ENCODE measurements at regions not wholly inside any gene's neighbourhood (a gene's known extent, or its start where the extent isn't known, plus 50 kb on each side); places are given as distances from the start of the nearest gene placed in this dataset.

- no peak overlapping the region for H2BK20ac ChIP-seq (ENCODE audit: low read depth, low read length, poor library complexity, severe bottlenecking)
- no peak overlapping the region for H2BK120ac ChIP-seq (ENCODE audit: low read depth, low read length, poor library complexity, severe bottlenecking)
- H3K9me3 ChIP-seq (ENCODE audit: control insufficient read depth, low read depth, low read length), result no peaks in the 10 kb centered on the region
- Mint-ChIP-seq H3K36me3 (ENCODE audit: insufficient read depth in 1 of 3, low read depth in 3 of 3) (peaks cover 4 to 20% (median 5%) of the 10 kb centered on the region in 3 experiments; a peak in 5 of 7 replicates), H3K4me1 (peaks cover 3 to 7% of the 10 kb centered on the region in 2 experiments), H3K27ac (no peak overlapping the region; a peak in 1 of 7 replicates), H3K9me3 (peaks cover 17 to 23% of the 10 kb centered on the region in 2 experiments), H3K4me3 (no peak overlapping the region), H3K27me3 (ENCODE audit: low read depth) (peaks cover 12% of the 10 kb centered on the region)
- no peak overlapping the region for H2AFZ ChIP-seq (ENCODE audit: low read length)
- no peak overlapping the region for H4K5ac ChIP-seq (ENCODE audit: insufficient read length, low read depth, low read length)
- no peak overlapping the region for H2BK12ac ChIP-seq (ENCODE audit: insufficient read length, low read depth, low read length)
- no peak overlapping the region for H3K9ac ChIP-seq (ENCODE audit: extremely low read depth, insufficient read length, low read length)
- no peaks in the 10 kb centered on the region for H3K23me2 ChIP-seq (ENCODE audit: insufficient read length, low read depth, low read length, poor library complexity, severe bottlenecking)
- TF ChIP-seq CTCF (conservative IDR thresholded peaks at IDR 0.05), result no peak
- no peak overlapping the region for H3K4ac ChIP-seq (ENCODE audit: low read depth, low read length)
- DNase-seq, result no peak
- no peak overlapping the region for H4K91ac ChIP-seq (ENCODE audit: insufficient read length, low read depth, low read length)
- H3K14ac ChIP-seq (ENCODE audit: insufficient read depth, low read length), result no peak overlapping the region
- no peak overlapping the region for H3K18ac ChIP-seq (ENCODE audit: insufficient read length, low read depth, low read length)
- no peak overlapping the region for H3T11ph ChIP-seq (ENCODE audit: low read length)
- H2AK5ac ChIP-seq (ENCODE audit: insufficient read length, low read length), result no peak overlapping the region
- H3K27ac ChIP-seq (ENCODE audit: insufficient read length, low read depth, low read length), result no peak overlapping the region
- H3K27me3 ChIP-seq (ENCODE audit: insufficient read depth, low read length), result no peaks in the 10 kb centered on the region; the same call in 1 of the 2 replicates
- no peaks in the 10 kb centered on the region; the same call in 1 of the 2 replicates for H3K4me1 ChIP-seq (ENCODE audit: insufficient read depth, low read length)
- no peak overlapping the region for H2BK15ac ChIP-seq (ENCODE audit: low read depth, low read length)
- H3K56ac ChIP-seq (ENCODE audit: insufficient read length, low read depth, low read length), result no peak overlapping the region
- WGBS (ENCODE audit: extremely low coverage, insufficient read length, low lambda C conversion rate), result no CpG with 5 or more reads among the region's 4 CpGs
- no peak overlapping the region for H2BK5ac ChIP-seq (ENCODE audit: insufficient read length, low read length)
- no peak overlapping the region for H3K4me2 ChIP-seq (ENCODE audit: insufficient read depth, insufficient read length, low read length)
- H3K79me1 ChIP-seq (ENCODE audit: insufficient read depth, low read depth, low read length, poor library complexity, severe bottlenecking), result no peaks in the 10 kb centered on the region
- no peaks in the 10 kb centered on the region for H4K20me1 ChIP-seq (ENCODE audit: control insufficient read depth, insufficient read depth, insufficient read length)
- H3K23ac ChIP-seq (ENCODE audit: insufficient read length, low read depth, low read length), result no peak overlapping the region
- no peak overlapping the region for H4K8ac ChIP-seq (replicated peaks; ENCODE audit: insufficient read length, low read depth, low read length)
- no peaks in the 10 kb centered on the region for H3K79me2 ChIP-seq (ENCODE audit: insufficient read depth, low read length)
Measured at GRCh38 chr11:31973172-31973571, 117.7 kb upstream of the RCN1 start.
